GM12891 (cell line): ENCODE measurements at regions not wholly inside any gene's neighbourhood (a gene's known extent, or its start where the extent isn't known, plus 50 kb on each side); places are given as distances from the start of the nearest gene placed in this dataset.

Experiments
- POLR2A ChIP-seq: IDR thresholded peaks from 2 replicates; pipeline ENCODE4 v1.6.1; 2011; ENCODE audit warnings: low read depth, low read length, control low read depth
- POLR2AphosphoS5 ChIP-seq: IDR thresholded peaks from 2 replicates; pipeline ENCODE4 v1.6.1; 2011; ENCODE audit warnings: low read depth, low read length, control low read depth
- TAF1 ChIP-seq: IDR thresholded peaks from 2 replicates; pipeline ENCODE4 v1.6.1; 2011; ENCODE audit warnings: low read depth, low read length, control low read depth

- TF ChIP-seq POLR2AphosphoS5 (no peak), POLR2A (no peak), TAF1 (no peak)
These were observed 52.8 kb upstream of the TUT7 start for GRCh38 chr9:86407022-86407421.
